ENCODE measurements at regions not wholly inside any gene's neighbourhood (a gene's known extent, or its start where the extent isn't known, plus 50 kb on each side); places are given as distances from the start of the nearest gene placed in this dataset.
"Not testable (repeated sequence)": the region's sequence is repeated elsewhere in the genome, so short reads cannot be mapped to it uniquely, and the experiment has no call there.

- not testable (repeated sequence) for DNase-seq (ENCODE audit: low spot score)
These were observed 823.6 kb upstream of the TPTE start for GRCh38 chr21:9697751-9698150.

GRCh38 chr21:9705016-9705415, 816.4 kb upstream of the TPTE start:
- DNase-seq (ENCODE audit: low spot score) = not testable (repeated sequence)

DNA sequence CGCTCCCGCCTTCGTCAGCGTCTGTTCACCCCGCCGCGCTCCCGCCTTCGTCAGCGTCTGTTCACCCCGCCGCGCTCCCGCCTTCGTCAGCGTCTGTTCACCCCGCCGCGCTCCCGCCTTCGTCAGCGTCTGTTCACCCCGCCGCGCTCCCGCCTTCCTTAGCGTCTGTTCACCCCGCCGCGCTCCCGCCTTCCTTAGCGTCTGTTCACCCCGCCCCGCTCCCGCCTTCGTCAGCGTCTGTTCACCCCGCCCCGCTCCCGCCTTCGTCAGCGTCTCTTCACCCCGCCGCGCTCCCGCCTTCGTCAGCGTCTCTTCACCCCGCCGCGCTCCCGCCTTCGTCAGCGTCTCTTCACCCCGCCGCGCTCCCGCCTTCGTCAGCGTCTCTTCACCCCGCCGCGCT, 815.9 kb upstream of the TPTE start:
- not testable (repeated sequence) for DNase-seq (ENCODE audit: low spot score)

DNA sequence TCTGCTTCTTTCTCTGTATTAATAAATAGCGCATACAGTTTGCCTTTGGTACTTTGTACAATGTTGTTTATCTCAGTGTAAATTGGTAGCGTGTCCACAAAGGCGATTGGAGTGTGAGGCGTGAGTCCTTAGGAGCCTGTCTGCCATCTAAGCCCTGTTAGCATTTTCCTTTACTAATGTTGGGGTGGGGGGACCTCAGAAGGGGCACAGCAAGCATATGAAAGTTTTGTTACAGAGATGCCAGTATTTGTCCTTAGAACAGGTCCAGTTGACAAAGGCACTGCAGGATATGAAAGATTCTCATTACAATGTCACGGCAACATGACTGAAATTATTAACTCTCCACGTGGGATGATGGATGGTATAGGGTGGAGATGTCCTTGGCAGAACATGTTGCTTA, 796.8 kb upstream of the TPTE start:
- not testable (repeated sequence) for DNase-seq (ENCODE audit: low spot score)

- not testable (repeated sequence) for DNase-seq (ENCODE audit: low spot score)
These were observed 794.2 kb upstream of the TPTE start for GRCh38 chr21:9727187-9727586.

DNA sequence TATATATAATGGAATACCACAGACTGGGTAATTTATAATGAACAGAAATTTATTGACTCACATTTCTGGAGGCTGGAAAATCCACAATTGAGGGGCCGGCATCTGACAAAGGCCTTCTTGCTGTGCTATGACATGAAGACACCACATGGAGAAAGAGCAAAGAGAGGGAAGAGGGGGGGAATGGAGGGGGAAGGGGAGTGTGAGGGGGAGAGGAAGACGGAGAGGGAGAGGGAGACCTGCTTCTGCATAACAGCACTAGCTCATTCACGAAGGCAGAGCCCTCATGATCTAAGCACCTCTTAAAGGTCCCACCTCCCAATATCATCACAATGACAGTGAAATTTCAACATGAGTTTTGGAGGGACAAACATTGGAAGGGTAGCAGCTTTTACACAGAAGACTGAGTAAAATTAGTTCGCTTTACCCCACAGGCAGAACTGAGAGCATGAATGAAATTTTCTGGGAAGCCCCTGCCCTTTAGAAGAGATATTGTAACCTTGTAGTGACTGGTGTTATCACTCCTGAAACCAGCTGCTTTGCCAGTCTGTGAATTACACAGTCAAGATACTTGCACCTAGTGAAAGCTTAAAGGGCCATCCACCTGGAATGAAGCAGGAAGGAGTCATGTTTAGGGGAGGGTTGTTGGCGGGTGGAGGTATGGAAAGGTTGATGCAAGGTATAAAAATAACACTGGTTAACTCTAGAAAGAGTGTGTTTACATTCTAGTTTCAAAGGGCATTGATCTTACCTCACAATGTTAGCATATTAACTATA, 793.0 kb upstream of the TPTE start:
- not testable (repeated sequence) for DNase-seq (ENCODE audit: low spot score)

- no peak for DNase-seq (ENCODE audit: low spot score)
These were observed 790.5 kb upstream of the TPTE start for GRCh38 chr21:9730866-9731265.

- DNase-seq (ENCODE audit: low spot score) = not testable (repeated sequence)
These were observed 790.1 kb upstream of the TPTE start for GRCh38 chr21:9731317-9731716.

GRCh38 chr21:9732605-9733004, 788.8 kb upstream of the TPTE start:
- DNase-seq (ENCODE audit: low spot score) = not testable (repeated sequence)

DNA sequence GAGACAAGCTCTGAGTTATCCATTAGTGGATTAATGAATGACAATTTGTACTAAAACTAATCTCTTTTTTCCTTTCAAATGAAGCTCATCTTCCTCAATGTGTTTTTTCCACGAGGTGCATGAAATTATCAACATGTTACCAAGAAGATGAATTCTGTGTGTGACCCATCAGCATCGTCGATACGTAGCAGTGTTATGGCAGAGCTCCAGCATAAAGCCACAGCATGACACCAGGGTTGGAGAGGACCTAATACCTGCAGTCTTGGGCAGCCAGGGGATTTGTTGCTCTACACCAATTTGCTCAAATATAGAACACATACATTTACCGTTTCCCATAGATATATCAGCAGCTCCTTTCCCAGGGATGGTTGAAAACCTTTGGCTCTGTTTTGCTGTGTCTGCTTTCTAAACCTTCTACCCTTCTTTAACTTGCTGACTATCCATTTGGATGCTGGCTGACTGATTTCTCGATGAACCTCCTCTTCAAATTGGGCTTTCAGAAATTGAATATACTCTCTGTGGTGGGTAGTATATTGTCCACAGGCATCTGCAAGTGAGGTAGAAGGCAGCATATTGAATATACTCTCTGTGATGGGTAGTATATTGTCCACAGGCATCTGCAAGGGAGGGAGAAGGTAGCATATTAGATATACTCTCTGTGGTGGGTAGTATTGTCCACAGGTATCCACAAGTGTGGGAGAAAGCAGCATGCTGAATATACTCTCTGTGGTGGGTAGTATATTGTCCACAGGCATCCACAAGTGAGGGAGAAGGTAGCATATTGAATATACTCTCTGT, 787.4 kb upstream of the TPTE start:
- DNase-seq (ENCODE audit: low spot score) = not testable (repeated sequence)

- DNase-seq (ENCODE audit: low spot score) = no peak
These were observed 785.9 kb upstream of the TPTE start for GRCh38 chr21:9735421-9735961.

GRCh38 chr21:9737301-9737700, 784.1 kb upstream of the TPTE start:
- DNase-seq (ENCODE audit: low spot score) = not testable (repeated sequence)

DNA sequence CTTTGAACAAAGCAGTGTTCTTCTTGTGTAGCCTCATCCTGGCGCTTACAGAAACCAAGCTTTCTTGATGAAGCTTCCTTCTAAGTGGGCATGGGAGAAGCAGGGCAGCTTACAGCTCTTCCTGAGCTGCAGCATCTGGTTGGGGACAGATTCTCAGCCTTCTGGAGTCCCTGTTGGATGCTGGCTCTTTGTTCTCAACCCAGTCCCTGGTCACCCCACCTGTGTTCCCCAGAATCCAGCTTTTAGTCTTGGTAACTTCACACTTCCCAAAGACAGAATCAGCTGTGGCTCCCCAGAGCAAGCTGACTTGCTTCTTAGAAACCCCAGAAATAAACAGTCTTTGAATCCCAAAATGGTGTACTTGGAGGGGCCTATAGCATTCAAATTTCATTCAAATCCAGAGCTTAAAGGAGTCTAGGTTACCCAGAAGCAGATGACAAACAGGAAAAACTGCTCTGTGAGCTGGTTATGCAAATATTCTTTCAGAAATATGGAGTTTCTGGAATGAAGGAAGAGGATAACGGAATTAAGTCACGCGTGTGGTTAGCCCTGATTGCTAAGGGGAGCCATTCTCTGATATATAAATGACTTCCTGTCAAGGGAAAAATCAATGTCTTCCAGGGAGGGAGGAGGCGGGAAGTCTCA, 783.4 kb upstream of the TPTE start:
- not testable (repeated sequence) for DNase-seq (ENCODE audit: low spot score)

- no peak for DNase-seq (ENCODE audit: low spot score)
These were observed 782.9 kb upstream of the TPTE start for GRCh38 chr21:9738527-9738926.

- no peak for DNase-seq (ENCODE audit: low spot score)
These were observed 782.1 kb upstream of the TPTE start for GRCh38 chr21:9739240-9739639.

GRCh38 chr21:9740177-9740941, 781.0 kb upstream of the TPTE start:
- DNase-seq (ENCODE audit: low spot score) = not testable (repeated sequence)

GRCh38 chr21:9740991-9741742, 780.2 kb upstream of the TPTE start:
- DNase-seq (ENCODE audit: low spot score) = not testable (repeated sequence)

DNA sequence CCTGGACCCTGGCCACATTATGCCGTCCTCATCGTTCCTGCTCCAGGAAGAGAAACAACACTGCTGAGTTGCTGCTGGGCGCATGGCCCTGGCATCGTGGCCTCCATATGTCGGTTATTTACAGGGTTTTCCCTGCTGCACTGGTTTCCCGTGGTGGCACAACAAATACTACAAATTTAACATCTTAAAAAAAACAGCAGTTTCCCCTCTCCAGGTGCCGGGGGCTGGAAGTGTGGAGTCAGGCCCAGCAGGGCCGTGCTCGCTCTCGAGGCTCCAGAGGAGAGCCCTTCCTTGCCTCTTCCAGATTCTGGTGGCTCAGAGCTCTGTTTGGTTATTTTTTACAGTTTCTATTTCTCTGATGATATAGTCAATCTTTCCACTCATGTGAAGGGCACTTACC, 777.8 kb upstream of the TPTE start:
- not testable (repeated sequence) for DNase-seq (ENCODE audit: low spot score)

DNA sequence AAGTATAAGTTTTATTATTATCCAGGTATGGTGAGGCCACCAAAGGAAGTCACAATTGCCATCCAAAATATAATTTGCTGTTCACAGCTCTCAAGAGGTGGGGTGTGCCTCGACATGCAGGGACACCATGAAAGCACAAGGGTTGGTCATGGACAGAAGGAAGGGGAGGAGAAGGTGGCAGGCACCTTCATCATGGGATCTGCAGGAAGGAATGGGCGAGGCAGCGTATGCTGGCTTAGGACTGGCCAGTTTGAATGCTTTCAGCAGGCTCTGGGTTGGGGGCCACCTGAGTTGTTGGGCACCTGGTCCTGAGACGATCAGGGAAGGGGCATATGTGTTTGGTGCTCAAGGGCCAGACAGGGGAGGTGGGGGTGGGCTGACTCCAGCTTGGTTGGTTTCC, 777.2 kb upstream of the TPTE start:
- DNase-seq (ENCODE audit: low spot score) = not testable (repeated sequence)

- DNase-seq (ENCODE audit: low spot score) = not testable (repeated sequence)
These were observed 776.8 kb upstream of the TPTE start for GRCh38 chr21:9744593-9744992.

Data from pons (tissue), 1 donor.